H1 (cell line): ENCODE measurements at regions not wholly inside any gene's neighbourhood (a gene's known extent, or its start where the extent isn't known, plus 50 kb on each side); places are given as distances from the start of the nearest gene placed in this dataset.

Source experiments
- CHD7 ChIP-seq: fragments of 300-600 bp; sonication (generic); IDR thresholded peaks from 2 replicates; pipeline ENCODE4 v1.7.1; 2012; ENCODE audit warnings: low read length, moderate library complexity, mild to moderate bottlenecking, inconsistent platforms; ENCODE audit not compliant: insufficient replicate concordance
- CREB1 ChIP-seq: IDR thresholded peaks from 2 replicates; pipeline ENCODE4 v1.6.1; 2012; ENCODE audit warnings: inconsistent platforms
- SIN3A ChIP-seq, 2 experiments: IDR thresholded peaks in 1 of 2; conservative IDR thresholded peaks in 1 of 2; 2 replicates each; pipeline ENCODE4 v1.6.1; 2011 to 2012; ENCODE audit warnings: low read length in 2 of 2, improper control_type of control experiment in 1 of 2, low read depth in 1 of 2, mild to moderate bottlenecking in 1 of 2

GRCh38 chr16:60310846-60311445 lies 1576.8 kb upstream of the GOT2 start (continued):
- TF ChIP-seq CHD7 (no peak), SIN3A (conservative IDR thresholded peaks at IDR 0.05 in 1 of 2, IDR thresholded peaks at IDR 0.05 in 1 of 2; ENCODE audit: low read depth in 1 of 2, low read length in 2 of 2) (no peak), CREB1 (no peak)
